Prostate gland (tissue), 2 donors: ENCODE measurements at regions not wholly inside any gene's neighbourhood (a gene's known extent, or its start where the extent isn't known, plus 50 kb on each side); places are given as distances from the start of the nearest gene placed in this dataset.

ENCODE experiments used
- DNase-seq: peaks from one replicate; pipeline ENCODE4 v3.0.0-alpha.2; 2019; ENCODE audit warnings: low spot score
- H3K27ac ChIP-seq, 2 donors: fragments of 200-600 bp; sonication (generic); 2 replicates each; pipeline ENCODE4 v1.5.1; 2017 to 2019
- H3K27me3 ChIP-seq: fragments of 200-600 bp; sonication (generic); replicated peaks from 2 replicates; pipeline ENCODE4 v1.5.1; 2019; ENCODE audit not compliant: insufficient read depth
- H3K36me3 ChIP-seq, 2 donors: fragments of 200-600 bp; sonication (generic); 1 replicate in 1 of 2; 2 replicates in 1 of 2; pipeline versions ENCODE4 v1.5.1 to v1.8.1; 2017 to 2019
- H3K4me1 ChIP-seq: fragments of 200-600 bp; sonication (generic); replicated peaks from 2 replicates; pipeline ENCODE4 v1.5.1; 2019
- H3K4me3 ChIP-seq, 2 donors: fragments of 200-600 bp; sonication (generic); 2 replicates each; pipeline ENCODE4 v1.5.1; 2017 to 2019
- H3K9me3 ChIP-seq: fragments of 200-600 bp; sonication (generic); 2 replicates; pipeline ENCODE4 v1.5.1; 2017
- POLR2A ChIP-seq: fragments of 450-650 bp; IDR thresholded peaks from one replicate; pipeline ENCODE4 v1.6.1; 2016; ENCODE audit warnings: antibody characterized with exemption, mild to moderate bottlenecking
- POLR2AphosphoS5 ChIP-seq: sonication (generic); formaldehyde crosslinking; IDR thresholded peaks from one replicate; pipeline ENCODE4 v1.6.1; 2017; ENCODE audit warnings: antibody characterized with exemption
- WGBS: methylation state at CpG from one replicate; pipeline ENCODE4 v1.1.5; 2018; 5-methylcytosine and 5-hydroxymethylcytosine counted together
- intact Hi-C: fragments of 100-400 bp; cut with DNase I; formaldehyde crosslinking; loops from one replicate; pipeline ENCODE4 v1.14.2; 2022
- TF ChIP-seq, protein P1 (sequence below), 4 experiments: fragments of 200-600 bp in 2 of 4; fragments of 450-650 bp in 2 of 4; sonication (generic) in 2 of 4; IDR thresholded peaks; 1 replicate in 3 of 4; 2 replicates in 1 of 4; pipeline ENCODE4 v1.5.1; 2016 to 2019; ENCODE audit warnings: antibody characterized with exemption in 4 of 4, mild to moderate bottlenecking in 2 of 4, moderate library complexity in 2 of 4

DNA sequence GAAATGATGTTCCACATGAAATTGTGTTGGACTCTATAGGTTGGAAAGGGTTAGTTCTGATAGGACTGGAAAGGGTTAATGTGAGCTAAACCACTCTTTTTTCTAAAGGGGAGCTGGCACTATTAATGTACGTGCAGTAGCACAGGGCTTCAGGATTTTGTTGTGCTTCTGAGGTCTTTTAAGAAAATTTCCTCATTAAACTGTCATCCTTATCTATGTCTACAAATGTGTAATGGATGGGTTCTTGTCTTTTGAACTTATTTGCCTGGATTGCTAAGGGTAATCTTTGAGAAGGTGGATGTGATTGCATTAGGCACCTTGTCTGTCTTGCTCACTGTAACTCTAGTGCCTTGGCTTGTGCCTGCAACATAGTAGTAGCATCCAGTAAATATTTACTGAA lies 106.0 kb upstream of the SLC4A4 start:
- Histone ChIP-seq H3K27me3 (no peaks in the 10 kb centered on the region), H3K9me3 (no peaks in the 10 kb centered on the region), H3K4me1 (no peaks in the 10 kb centered on the region), H3K36me3 (no peaks in the 10 kb centered on the region), H3K27ac (no peak overlapping the region), H3K4me3 (no peak overlapping the region)
- 42% methylated on average over 1 of the region's 1 CpG for WGBS
- intact Hi-C loops = loop anchor here (5.0 kb wide), 1 partner anchor 479 kb away; no protein-coding TSS in a partner anchor
- no peak for DNase-seq
- TF ChIP-seq, protein P1, sequence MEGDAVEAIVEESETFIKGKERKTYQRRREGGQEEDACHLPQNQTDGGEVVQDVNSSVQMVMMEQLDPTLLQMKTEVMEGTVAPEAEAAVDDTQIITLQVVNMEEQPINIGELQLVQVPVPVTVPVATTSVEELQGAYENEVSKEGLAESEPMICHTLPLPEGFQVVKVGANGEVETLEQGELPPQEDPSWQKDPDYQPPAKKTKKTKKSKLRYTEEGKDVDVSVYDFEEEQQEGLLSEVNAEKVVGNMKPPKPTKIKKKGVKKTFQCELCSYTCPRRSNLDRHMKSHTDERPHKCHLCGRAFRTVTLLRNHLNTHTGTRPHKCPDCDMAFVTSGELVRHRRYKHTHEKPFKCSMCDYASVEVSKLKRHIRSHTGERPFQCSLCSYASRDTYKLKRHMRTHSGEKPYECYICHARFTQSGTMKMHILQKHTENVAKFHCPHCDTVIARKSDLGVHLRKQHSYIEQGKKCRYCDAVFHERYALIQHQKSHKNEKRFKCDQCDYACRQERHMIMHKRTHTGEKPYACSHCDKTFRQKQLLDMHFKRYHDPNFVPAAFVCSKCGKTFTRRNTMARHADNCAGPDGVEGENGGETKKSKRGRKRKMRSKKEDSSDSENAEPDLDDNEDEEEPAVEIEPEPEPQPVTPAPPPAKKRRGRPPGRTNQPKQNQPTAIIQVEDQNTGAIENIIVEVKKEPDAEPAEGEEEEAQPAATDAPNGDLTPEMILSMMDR (IDR thresholded peaks at IDR 0.05) = no peak
- TF ChIP-seq POLR2AphosphoS5 (no peak), POLR2A (no peak)

DNA sequence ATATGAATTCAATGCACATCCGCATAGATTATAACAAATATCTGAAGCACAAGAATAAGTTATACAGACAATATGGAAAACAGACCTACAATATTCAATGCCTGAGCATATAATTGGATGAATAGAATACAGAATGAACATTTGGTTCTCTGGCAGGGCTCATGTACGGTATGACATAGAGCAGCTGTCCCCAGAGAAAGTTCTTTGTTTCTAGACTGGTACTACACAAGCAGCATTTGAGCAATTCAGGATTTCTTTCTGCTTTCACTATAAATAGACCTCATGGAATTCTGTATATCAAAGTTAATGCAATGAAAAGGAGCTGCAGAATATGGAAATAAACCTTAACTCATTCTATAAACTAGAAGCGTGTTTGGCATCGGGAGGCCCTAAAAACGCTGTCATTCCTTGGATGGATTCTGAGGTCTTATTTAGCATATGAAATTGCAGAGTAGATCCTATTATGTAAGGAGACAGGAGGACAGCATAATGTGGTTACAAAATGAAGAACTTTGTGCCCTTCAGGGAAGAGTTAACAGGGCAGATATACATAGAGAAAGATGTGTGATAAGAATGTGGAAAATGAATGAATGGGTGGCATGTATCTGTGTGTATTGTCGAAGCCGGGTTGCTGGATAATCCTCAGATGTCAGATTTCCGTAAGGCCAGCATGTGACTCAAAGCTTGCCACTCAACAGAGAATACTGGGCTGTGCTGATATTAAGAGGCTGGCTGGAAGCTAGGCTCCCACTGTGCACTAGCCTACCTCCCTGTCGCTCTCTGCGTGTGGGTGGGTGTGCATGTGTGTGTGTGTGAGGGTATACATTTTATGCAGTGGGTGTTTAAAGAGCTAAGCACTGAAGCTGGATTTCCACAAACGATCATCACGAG lies 103.3 kb upstream of the SLC4A4 start:
- DNase-seq = no peak
- no peak overlapping the region for H3K4me3 ChIP-seq
- H3K27me3 ChIP-seq = no peaks in the 10 kb centered on the region
- intact Hi-C loops = no loop called here
- no peak overlapping the region for H3K27ac ChIP-seq
- TF ChIP-seq POLR2AphosphoS5 (no peak), POLR2A (no peak)
- TF ChIP-seq, protein P1 (IDR thresholded peaks at IDR 0.05) = no peak
- H3K36me3 ChIP-seq = no peaks in the 10 kb centered on the region
- 66% methylated on average over 12 of the region's 12 CpGs for WGBS
- no peaks in the 10 kb centered on the region for H3K4me1 ChIP-seq
- H3K9me3 ChIP-seq = no peaks in the 10 kb centered on the region

DNA sequence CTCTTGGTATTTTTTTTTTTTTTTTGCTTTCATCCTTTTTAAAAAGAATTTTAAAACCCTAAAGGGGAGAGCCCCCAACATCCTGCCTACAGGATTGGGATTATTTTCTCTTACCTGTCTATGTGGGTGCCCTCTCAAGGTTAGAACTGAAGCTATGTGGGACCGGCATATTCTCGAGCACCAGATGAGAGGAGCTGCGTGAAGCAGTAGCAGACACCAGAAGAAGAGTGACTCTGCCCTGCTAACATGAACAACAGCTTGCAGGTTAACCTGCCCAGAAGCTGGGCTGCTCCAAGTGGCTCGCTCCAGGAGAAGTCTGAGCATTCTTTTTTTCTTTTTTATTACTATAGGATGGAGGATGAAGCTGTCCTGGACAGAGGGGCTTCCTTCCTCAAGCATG lies 102.6 kb upstream of the SLC4A4 start:
- intact Hi-C loops = no loop called here
- no peak overlapping the region for H3K4me3 ChIP-seq
- H3K27ac ChIP-seq = no peak overlapping the region
- no peak for DNase-seq
- H3K27me3 ChIP-seq = no peaks in the 10 kb centered on the region
- no peaks in the 10 kb centered on the region for H3K4me1 ChIP-seq
- no peaks in the 10 kb centered on the region for H3K36me3 ChIP-seq
- no peak for TF ChIP-seq POLR2AphosphoS5
- no peak for TF ChIP-seq POLR2A
- TF ChIP-seq, protein P1 (IDR thresholded peaks at IDR 0.05) = no peak
- WGBS = 92% methylated on average over 4 of the region's 4 CpGs
- H3K9me3 ChIP-seq = no peaks in the 10 kb centered on the region

DNA sequence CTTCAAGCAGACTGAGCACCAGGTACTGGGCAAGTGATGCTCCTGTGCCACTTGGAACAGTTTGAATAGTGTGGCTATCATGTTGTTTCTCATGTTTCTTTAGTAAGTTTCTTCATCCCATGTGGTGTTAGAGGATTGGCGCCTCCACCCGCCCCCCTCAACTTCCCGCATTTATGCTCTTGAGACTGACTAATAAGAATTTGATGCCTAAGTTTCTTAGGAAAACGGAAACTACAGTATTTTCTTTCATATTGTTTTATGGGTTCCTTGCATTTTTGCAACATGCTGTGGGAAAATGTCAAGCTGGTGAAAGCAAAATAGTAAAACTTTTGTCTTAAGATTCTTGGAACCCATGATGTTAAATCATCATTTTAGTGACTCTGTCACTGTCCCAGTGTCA lies 101.2 kb upstream of the SLC4A4 start:
- H3K27me3 ChIP-seq = no peaks in the 10 kb centered on the region
- H3K36me3 ChIP-seq = no peaks in the 10 kb centered on the region
- no peak for DNase-seq
- intact Hi-C loops = no loop called here
- TF ChIP-seq POLR2A = no peak
- TF ChIP-seq POLR2AphosphoS5 = no peak
- TF ChIP-seq, protein P1 (IDR thresholded peaks at IDR 0.05) = no peak
- no peak overlapping the region for H3K27ac ChIP-seq
- WGBS = 95% methylated on average over 4 of the region's 4 CpGs
- no peaks in the 10 kb centered on the region for H3K4me1 ChIP-seq
- no peaks in the 10 kb centered on the region for H3K9me3 ChIP-seq
- H3K4me3 ChIP-seq = no peak overlapping the region

DNA sequence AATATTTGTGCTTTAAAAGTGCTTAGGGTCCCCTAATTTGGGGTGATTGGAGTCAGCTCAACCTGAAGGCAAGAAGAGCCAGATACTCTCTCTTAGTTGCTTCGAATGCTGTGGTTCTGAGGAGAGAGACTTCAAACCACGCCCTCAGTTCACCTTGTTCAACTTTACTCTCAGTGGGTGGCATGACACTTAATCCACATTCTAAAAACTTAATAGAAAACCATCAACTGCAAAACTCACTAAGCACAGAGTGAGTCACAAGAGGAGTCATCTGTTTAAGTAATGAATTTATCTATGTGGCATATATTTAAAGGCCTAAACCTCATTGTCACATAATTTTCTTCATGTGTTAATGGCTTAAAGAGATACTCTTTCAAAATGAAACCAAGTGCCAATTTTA lies 99.5 kb upstream of the SLC4A4 start:
- H3K36me3 ChIP-seq = no peaks in the 10 kb centered on the region
- WGBS = 90% methylated on average over 2 of the region's 2 CpGs
- TF ChIP-seq POLR2AphosphoS5 (no peak), POLR2A (no peak)
- TF ChIP-seq, protein P1 (IDR thresholded peaks at IDR 0.05) = no peak
- no peak overlapping the region for H3K4me3 ChIP-seq
- no peaks in the 10 kb centered on the region for H3K9me3 ChIP-seq
- H3K27me3 ChIP-seq = no peaks in the 10 kb centered on the region
- intact Hi-C loops = no loop called here
- no peak for DNase-seq
- no peaks in the 10 kb centered on the region for H3K4me1 ChIP-seq
- H3K27ac ChIP-seq = no peak overlapping the region
